SK-N-SH treated with all-trans-retinoic acid at 6 μM for 48 hours (cell line): ENCODE measurements at regions not wholly inside any gene's neighbourhood (a gene's known extent, or its start where the extent isn't known, plus 50 kb on each side); places are given as distances from the start of the nearest gene placed in this dataset.

ENCODE experiments used
- ARNTL ChIP-seq: fragments of 450-650 bp; formaldehyde crosslinking; IDR thresholded peaks from 2 replicates; pipeline ENCODE4 v1.5.0; 2020; ENCODE audit warnings: low read depth, mild to moderate bottlenecking, moderate library complexity, borderline replicate concordance
- BACH2 ChIP-seq: fragments of 250-450 bp; sonication (Bioruptor Pico); IDR thresholded peaks from 2 replicates; pipeline ENCODE4 v1.9.0; 2021; ENCODE audit warnings: mild to moderate bottlenecking, borderline replicate concordance
- CREB5 ChIP-seq: fragments of 250-450 bp; sonication (Bioruptor Pico); IDR thresholded peaks from 2 replicates; pipeline ENCODE4 v1.5.1; 2020; ENCODE audit warnings: low read depth, mild to moderate bottlenecking, moderate library complexity
- CSRNP3 ChIP-seq: fragments of 250-450 bp; sonication (Bioruptor Pico); IDR thresholded peaks from 2 replicates; pipeline ENCODE4 v1.5.1; 2021; ENCODE audit warnings: mild to moderate bottlenecking, moderate library complexity
- ESRRG ChIP-seq: fragments of 250-450 bp; sonication (Bioruptor Pico); IDR thresholded peaks from 2 replicates; pipeline ENCODE4 v1.6.1; 2021; ENCODE audit warnings: mild to moderate bottlenecking
- PATZ1 ChIP-seq: fragments of 250-450 bp; sonication (Bioruptor Pico); IDR thresholded peaks from 2 replicates; pipeline ENCODE4 v1.8.0; 2020; ENCODE audit warnings: mild to moderate bottlenecking, moderate library complexity, borderline replicate concordance
- POU6F1 ChIP-seq: fragments of 250-450 bp; sonication (Bioruptor Pico); IDR thresholded peaks from 2 replicates; pipeline ENCODE4 v1.8.0; 2021; ENCODE audit warnings: low read depth, mild to moderate bottlenecking, moderate library complexity, borderline replicate concordance
- PPARA ChIP-seq: fragments of 250-450 bp; sonication (Bioruptor Pico); IDR thresholded peaks from 2 replicates; pipeline ENCODE4 v1.5.0; 2020; ENCODE audit warnings: mild to moderate bottlenecking, borderline replicate concordance
- SNAI2 ChIP-seq: fragments of 250-450 bp; sonication (Bioruptor Pico); IDR thresholded peaks from 2 replicates; pipeline ENCODE4 v1.5.0; 2020; ENCODE audit warnings: mild to moderate bottlenecking, moderate library complexity
- TCF4 ChIP-seq: fragments of 250-450 bp; sonication (Bioruptor Pico); IDR thresholded peaks from 2 replicates; pipeline ENCODE4 v1.8.0; 2021; ENCODE audit warnings: mild to moderate bottlenecking, moderate library complexity, borderline replicate concordance
- TOX ChIP-seq: fragments of 250-450 bp; sonication (Bioruptor Pico); IDR thresholded peaks from 2 replicates; pipeline ENCODE4 v1.8.0; 2021; ENCODE audit warnings: mild to moderate bottlenecking, moderate library complexity, borderline replicate concordance
- TSHZ2 ChIP-seq: fragments of 250-450 bp; sonication (Bioruptor Pico); IDR thresholded peaks from 2 replicates; pipeline ENCODE4 v1.5.0; 2020; ENCODE audit warnings: mild to moderate bottlenecking, moderate library complexity

- no peak for TF ChIP-seq ESRRG (CRISPR knock-in tag)
- no peak for TF ChIP-seq PATZ1 (CRISPR knock-in tag)
- TF ChIP-seq SNAI2 (CRISPR knock-in tag) = no peak
- TF ChIP-seq ARNTL (CRISPR knock-in tag) = no peak
- TF ChIP-seq TSHZ2 (CRISPR knock-in tag) = no peak
- no peak for TF ChIP-seq POU6F1 (CRISPR knock-in tag)
- no peak for TF ChIP-seq BACH2 (CRISPR knock-in tag)
- no peak for TF ChIP-seq TCF4 (CRISPR knock-in tag)
- TF ChIP-seq PPARA (CRISPR knock-in tag) = no peak
- TF ChIP-seq TOX (CRISPR knock-in tag) = no peak
- TF ChIP-seq CSRNP3 (CRISPR knock-in tag) = no peak
- no peak for TF ChIP-seq CREB5 (CRISPR knock-in tag)
Measured at GRCh38 chr2:5076599-5076998, 615.6 kb upstream of the SOX11 start.
